ENCODE measurements at regions not wholly inside any gene's neighbourhood (a gene's known extent, or its start where the extent isn't known, plus 50 kb on each side); places are given as distances from the start of the nearest gene placed in this dataset.

DNA sequence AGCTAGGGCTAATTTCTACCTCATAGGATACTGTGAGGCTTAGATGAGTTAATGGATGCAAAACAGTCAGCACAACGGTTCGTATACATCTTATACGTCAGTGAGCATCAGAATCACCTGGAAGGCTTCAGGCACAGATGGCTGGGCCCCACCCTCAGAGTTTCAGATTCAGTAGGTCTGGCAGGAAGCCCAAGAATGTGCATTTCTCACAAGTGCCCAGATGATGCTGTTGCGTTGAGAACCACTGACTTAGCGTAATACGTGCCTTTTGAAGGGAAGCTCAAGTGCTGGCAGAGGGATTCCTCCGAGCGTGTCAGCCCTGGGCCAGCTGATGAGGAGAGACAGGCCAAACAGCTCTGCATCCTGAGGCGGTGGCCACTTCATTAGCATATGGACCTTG, 117.1 kb upstream of the WWC1 start:
- no peaks in the 10 kb centered on the region for H3K36me3 ChIP-seq (ENCODE audit: control insufficient read depth, insufficient read depth, low read length)
- H3K27me3 ChIP-seq (ENCODE audit: control insufficient read depth, insufficient read depth, low read length), result no peaks in the 10 kb centered on the region
- DNase-seq (ENCODE audit: low read depth) (peak; percentile 53), FAIRE-seq (no peak)
- TF ChIP-seq, protein P1, sequence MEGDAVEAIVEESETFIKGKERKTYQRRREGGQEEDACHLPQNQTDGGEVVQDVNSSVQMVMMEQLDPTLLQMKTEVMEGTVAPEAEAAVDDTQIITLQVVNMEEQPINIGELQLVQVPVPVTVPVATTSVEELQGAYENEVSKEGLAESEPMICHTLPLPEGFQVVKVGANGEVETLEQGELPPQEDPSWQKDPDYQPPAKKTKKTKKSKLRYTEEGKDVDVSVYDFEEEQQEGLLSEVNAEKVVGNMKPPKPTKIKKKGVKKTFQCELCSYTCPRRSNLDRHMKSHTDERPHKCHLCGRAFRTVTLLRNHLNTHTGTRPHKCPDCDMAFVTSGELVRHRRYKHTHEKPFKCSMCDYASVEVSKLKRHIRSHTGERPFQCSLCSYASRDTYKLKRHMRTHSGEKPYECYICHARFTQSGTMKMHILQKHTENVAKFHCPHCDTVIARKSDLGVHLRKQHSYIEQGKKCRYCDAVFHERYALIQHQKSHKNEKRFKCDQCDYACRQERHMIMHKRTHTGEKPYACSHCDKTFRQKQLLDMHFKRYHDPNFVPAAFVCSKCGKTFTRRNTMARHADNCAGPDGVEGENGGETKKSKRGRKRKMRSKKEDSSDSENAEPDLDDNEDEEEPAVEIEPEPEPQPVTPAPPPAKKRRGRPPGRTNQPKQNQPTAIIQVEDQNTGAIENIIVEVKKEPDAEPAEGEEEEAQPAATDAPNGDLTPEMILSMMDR (IDR thresholded peaks at IDR 0.05; ENCODE audit: insufficient read depth, low read length, severe bottlenecking), result no peak
- H3K4me3 ChIP-seq (ENCODE audit: low read depth, low read length), result no peak overlapping the region

DNA sequence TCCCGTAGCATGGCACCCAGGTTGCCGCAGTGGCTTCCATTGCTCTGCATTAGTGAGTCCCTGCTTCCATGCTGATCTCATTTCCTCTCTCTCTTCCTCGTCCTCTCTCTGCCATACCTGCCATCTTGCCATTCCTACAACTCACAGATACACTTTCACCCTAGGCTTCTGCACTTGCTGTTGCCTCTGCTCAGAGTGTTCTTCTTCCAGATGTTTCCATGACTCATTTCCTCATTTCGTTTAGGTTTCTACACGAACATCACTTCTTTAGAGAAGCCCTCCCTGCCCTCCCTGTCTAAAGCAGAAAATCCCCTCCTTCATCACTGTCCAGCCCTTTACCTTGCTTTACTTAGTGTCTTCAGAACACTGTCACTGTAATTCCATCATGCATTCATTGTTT, 115.2 kb upstream of the WWC1 start:
- DNase-seq (ENCODE audit: low read depth) (no peak), FAIRE-seq (no peak)
- Histone ChIP-seq H3K4me3 (ENCODE audit: low read depth, low read length) (no peak overlapping the region), H3K27me3 (ENCODE audit: control insufficient read depth, insufficient read depth, low read length) (no peaks in the 10 kb centered on the region), H3K36me3 (ENCODE audit: control insufficient read depth, insufficient read depth, low read length) (peaks cover 1% of the 10 kb centered on the region)
- TF ChIP-seq, protein P1 (IDR thresholded peaks at IDR 0.05; ENCODE audit: insufficient read depth, low read length, severe bottlenecking), result no peak

DNA sequence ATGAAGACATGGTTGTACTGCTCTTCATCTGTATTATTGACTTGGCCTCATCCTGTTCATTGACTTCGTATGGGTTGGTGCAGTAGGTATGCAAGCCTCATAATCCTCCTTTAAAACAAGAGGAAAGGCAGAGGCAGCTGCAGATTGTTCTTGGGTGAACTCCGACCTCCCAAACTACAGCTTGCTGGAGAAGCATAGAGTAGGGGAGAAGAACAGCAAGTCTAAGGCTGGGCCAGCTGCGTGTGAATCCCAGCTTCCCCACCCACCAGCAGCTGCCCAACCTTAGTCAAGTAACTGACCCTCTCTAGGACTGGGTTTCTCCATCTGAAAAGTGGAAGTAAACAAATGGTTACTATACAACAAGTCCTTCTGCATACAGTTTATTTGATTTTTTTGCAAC, 114.5 kb upstream of the WWC1 start:
- Histone ChIP-seq H3K27me3 (ENCODE audit: control insufficient read depth, insufficient read depth, low read length) (no peaks in the 10 kb centered on the region), H3K36me3 (ENCODE audit: control insufficient read depth, insufficient read depth, low read length) (peaks cover 1% of the 10 kb centered on the region), H3K4me3 (ENCODE audit: low read depth, low read length) (no peak overlapping the region)
- DNase-seq (ENCODE audit: low read depth), result no peak
- TF ChIP-seq, protein P1 (IDR thresholded peaks at IDR 0.05; ENCODE audit: insufficient read depth, low read length, severe bottlenecking), result no peak
- FAIRE-seq, result no peak

DNA sequence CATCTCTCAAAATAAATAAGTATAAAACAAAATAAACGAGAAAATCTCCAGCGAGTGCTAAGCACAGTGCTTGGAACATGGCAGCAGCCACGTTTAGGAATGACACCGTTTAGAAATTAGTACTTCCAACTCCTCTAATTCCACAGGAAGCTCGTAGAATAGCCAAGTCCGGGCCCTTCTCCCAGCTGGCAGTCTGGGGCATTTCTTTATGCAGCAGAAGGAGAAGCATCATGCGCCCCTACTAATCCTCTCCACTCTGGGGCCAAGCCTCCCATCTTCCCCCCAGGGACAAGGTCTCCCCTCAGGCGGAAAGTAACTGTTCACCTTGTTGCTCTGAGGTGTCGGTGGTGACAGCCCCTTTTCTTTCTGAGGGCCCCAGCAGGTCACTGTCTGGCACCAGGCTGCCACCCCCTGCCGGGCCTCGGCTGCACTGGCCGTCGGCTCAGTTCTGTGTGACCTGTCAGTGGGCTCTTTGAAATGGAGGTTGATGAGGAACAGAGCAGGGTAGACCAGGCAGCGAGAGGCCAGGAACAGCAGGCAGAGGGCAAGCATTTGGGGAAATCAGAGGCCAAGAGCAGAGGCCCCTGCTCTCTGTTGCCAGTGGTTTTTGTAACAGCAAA, 113.5 kb upstream of the WWC1 start:
- FAIRE-seq (no peak), DNase-seq (ENCODE audit: low read depth) (no peak)
- H3K36me3 ChIP-seq (ENCODE audit: control insufficient read depth, insufficient read depth, low read length), result peaks cover 1% of the 10 kb centered on the region
- no peaks in the 10 kb centered on the region for H3K27me3 ChIP-seq (ENCODE audit: control insufficient read depth, insufficient read depth, low read length)
- TF ChIP-seq, protein P1 (IDR thresholded peaks at IDR 0.05; ENCODE audit: insufficient read depth, low read length, severe bottlenecking), result no peak
- no peak overlapping the region for H3K4me3 ChIP-seq (ENCODE audit: low read depth, low read length)

DNA sequence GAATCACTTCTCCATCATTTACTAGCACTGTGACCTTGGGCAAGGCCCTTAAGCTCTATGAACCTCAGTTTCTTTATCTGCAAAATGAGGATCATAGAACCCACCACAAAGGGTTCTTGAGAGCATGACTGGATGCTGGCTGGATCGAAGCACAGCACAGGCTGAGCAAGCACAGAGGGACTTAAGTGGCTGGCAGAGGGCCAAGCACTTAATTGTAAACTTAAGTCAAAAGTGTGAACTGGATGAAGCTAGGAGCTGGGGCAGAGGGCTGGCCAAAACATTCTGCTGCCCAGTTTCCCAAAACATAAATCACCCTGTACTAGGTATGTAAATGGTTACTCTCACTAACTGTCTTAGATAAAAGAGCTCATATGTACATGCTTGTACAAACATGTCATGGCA, 112.3 kb upstream of the WWC1 start:
- no peak overlapping the region for H3K4me3 ChIP-seq (ENCODE audit: low read depth, low read length)
- TF ChIP-seq, protein P1 (IDR thresholded peaks at IDR 0.05; ENCODE audit: insufficient read depth, low read length, severe bottlenecking), result no peak
- peaks cover 1% of the 10 kb centered on the region for H3K36me3 ChIP-seq (ENCODE audit: control insufficient read depth, insufficient read depth, low read length)
- no peak for FAIRE-seq
- no peaks in the 10 kb centered on the region for H3K27me3 ChIP-seq (ENCODE audit: control insufficient read depth, insufficient read depth, low read length)
- DNase-seq (ENCODE audit: low read depth), result peak; percentile 17

DNA sequence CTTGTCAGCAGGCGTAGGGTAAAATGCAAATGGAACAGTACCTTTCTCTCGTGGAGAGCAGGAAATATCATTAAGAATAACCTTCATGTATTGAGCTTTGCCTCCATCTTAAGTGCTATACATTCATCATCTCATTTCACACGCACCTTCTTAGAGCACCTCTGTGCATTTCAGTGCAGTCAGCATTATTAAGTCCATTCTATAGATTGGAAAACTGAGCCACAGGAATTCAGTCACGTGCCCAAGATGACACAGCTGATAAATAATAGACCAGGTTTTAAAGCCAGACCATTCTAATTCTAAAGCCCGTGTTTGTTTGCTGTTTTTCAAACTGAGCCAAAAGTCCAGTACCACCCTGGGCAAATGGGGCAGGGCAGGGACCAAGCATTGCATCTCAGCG, 109.2 kb upstream of the WWC1 start:
- DNase-seq (ENCODE audit: low read depth) (no peak), FAIRE-seq (no peak)
- no peaks in the 10 kb centered on the region for H3K27me3 ChIP-seq (ENCODE audit: control insufficient read depth, insufficient read depth, low read length)
- TF ChIP-seq, protein P1 (IDR thresholded peaks at IDR 0.05; ENCODE audit: insufficient read depth, low read length, severe bottlenecking), result no peak
- H3K4me3 ChIP-seq (ENCODE audit: low read depth, low read length), result no peak overlapping the region
- H3K36me3 ChIP-seq (ENCODE audit: control insufficient read depth, insufficient read depth, low read length), result peaks cover 5% of the 10 kb centered on the region

All from bronchial epithelial cell (primary cell).